ENCODE measurements at regions not wholly inside any gene's neighbourhood (a gene's known extent, or its start where the extent isn't known, plus 50 kb on each side); places are given as distances from the start of the nearest gene placed in this dataset.
"Not testable (repeated sequence)": the region's sequence is repeated elsewhere in the genome, so short reads cannot be mapped to it uniquely, and the experiment has no call there.

DNA sequence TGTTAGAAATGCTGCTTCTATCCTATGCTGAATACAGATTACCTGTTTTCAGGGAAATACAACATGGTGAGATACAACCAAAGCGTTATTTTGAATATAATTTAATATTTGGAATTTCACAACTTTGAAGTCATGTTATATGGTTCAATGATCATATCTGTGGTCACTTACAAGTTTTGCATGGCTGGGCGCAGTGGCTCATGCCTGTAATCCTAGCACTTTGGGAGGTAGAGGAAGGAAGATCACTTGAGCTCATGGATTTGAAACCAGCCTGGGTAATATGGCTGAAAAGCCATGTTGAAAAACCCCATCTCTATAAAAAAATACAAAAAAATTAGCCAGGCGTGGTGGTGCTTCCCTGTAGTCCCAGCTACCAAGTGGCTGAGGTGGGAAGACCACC lies 57.9 kb downstream of the DOP1B start:
- no peak overlapping the region for H3K27ac ChIP-seq
- TF ChIP-seq, protein P1, sequence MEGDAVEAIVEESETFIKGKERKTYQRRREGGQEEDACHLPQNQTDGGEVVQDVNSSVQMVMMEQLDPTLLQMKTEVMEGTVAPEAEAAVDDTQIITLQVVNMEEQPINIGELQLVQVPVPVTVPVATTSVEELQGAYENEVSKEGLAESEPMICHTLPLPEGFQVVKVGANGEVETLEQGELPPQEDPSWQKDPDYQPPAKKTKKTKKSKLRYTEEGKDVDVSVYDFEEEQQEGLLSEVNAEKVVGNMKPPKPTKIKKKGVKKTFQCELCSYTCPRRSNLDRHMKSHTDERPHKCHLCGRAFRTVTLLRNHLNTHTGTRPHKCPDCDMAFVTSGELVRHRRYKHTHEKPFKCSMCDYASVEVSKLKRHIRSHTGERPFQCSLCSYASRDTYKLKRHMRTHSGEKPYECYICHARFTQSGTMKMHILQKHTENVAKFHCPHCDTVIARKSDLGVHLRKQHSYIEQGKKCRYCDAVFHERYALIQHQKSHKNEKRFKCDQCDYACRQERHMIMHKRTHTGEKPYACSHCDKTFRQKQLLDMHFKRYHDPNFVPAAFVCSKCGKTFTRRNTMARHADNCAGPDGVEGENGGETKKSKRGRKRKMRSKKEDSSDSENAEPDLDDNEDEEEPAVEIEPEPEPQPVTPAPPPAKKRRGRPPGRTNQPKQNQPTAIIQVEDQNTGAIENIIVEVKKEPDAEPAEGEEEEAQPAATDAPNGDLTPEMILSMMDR (IDR thresholded peaks at IDR 0.05), result no peak
- TF ChIP-seq ZFX (IDR thresholded peaks at IDR 0.05; ENCODE audit: borderline replicate concordance), result no peak

DNA sequence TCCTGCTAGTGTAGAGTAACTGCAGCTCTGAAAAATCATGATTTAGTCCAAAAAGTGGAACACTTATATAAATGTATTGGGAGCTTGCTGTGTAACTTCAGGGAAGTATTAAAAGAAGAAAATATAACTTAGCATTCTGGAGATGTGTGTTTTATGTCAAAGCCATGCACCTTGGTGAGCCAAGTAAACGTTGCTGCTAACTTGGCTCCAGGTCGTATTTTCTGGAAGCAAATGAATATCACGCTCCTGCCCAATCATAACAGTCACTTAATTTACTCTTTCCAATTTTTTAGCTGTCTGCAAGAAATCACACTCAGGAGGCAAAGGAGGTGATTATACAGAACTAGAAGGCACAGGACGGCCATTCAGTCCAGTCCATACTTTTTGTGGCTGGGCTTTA lies 61.1 kb downstream of the DOP1B start:
- TF ChIP-seq, protein P1 (IDR thresholded peaks at IDR 0.05), result no peak
- TF ChIP-seq ZFX (IDR thresholded peaks at IDR 0.05; ENCODE audit: borderline replicate concordance), result no peak

DNA sequence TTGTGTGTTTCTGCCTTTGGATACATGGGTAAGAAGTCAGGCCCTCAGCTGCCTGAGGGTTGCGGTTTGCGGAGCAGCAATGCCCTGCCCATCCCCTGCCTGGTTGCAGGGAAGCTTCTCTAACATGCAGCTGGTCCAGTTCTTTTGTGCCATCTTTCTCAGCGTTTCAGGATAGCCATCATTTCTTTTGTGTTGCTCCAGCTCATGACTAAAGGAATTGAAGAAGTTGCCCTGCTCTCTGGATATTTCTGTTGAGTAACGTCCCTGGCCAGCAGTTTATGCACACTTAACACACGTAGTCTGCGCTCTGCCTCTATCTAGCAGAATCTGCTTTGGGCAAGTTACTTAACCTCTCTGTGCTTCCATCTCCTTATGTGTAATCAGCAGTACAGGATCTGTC lies 62.1 kb downstream of the DOP1B start:
- TF ChIP-seq, protein P1 (IDR thresholded peaks at IDR 0.05), result no peak
- TF ChIP-seq ZFX (IDR thresholded peaks at IDR 0.05; ENCODE audit: borderline replicate concordance), result no peak

More for the DNA sequence above, 61.1 kb downstream of the DOP1B start:
- H3K27ac ChIP-seq, result no peak overlapping the region

DNA sequence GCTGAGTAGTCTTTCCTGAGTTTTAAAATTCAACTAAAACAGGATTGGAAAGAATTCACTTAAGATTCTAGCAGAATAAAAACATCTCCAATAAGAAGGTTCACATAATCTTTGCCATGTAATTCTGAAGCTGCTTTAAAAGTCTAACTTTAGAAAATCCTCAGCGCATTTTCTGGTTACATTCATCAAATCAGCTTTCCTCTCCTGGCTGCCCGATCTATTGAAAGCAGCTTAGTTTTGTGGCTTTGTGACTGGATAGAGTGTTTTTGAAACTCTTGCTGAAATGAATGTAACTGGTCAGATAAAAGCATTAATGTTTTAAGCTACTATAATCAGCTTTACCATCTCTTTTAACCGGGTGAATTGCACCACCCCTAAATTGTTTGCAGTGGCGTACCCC lies 66.8 kb downstream of the DOP1B start:
- TF ChIP-seq, protein P1 (IDR thresholded peaks at IDR 0.05), result no peak
- H3K27ac ChIP-seq, result no peak overlapping the region

More for the DNA sequence above, 62.1 kb downstream of the DOP1B start:
- no peak overlapping the region for H3K27ac ChIP-seq

- no peak overlapping the region for H3K27ac ChIP-seq
- TF ChIP-seq, protein P1 (IDR thresholded peaks at IDR 0.05), result no peak
- TF ChIP-seq ZFX (IDR thresholded peaks at IDR 0.05; ENCODE audit: borderline replicate concordance), result no peak
Observed at GRCh38 chr21:36229181-36229580, 72.6 kb downstream of the DOP1B start.

DNA sequence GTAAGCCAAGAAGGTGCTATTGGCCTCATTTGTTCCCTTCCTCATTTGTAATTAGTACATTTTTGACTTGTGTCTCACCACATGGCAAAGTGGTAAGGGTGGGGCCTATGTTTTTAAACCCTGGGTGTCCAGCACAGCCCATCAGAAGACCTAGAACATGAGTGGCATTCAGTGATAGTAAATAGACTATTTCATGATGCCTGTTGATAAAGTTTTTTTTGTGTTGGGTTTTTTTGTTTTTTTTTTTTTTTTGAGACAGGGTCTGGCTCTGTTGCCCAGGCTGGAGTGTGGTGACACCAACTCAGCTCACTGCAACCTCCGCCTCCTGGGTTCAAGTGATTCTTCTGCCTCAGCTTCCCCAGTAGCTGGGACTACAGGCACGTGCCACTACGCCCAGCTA lies 74.8 kb downstream of the DOP1B start:
- not testable (repeated sequence) for H3K27ac ChIP-seq

GRCh38 chr21:36232641-36233040 lies 76.0 kb downstream of the DOP1B start:
- no peak for TF ChIP-seq ZFX (IDR thresholded peaks at IDR 0.05; ENCODE audit: borderline replicate concordance)
- TF ChIP-seq, protein P1 (IDR thresholded peaks at IDR 0.05), result no peak
- H3K27ac ChIP-seq, result no peak overlapping the region

DNA sequence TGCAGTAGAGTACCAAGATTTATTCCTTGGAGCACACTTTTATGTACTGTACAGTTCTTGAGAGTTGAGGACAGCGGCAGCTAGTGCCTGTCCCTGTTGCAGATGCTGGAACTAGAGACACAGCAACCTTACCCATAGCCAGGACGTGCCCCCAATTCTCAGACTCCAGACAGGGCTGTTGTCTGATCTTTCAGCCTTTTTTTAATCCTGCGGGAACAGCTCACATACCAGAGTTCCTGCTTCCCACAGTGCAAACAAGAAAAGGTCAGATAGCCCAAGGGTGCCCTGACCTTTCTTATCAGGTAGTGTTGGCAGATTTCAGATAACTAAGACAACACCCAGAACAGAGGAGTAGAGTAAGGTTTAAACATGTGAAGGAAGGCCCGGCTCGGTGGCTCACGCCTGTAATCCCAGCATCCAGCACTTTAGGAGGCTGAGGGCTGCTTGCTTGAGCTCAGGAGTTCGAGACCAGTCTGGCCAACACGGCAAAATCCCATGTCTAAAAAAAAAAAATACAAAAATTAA lies 78.5 kb downstream of the DOP1B start:
- TF ChIP-seq ZFX (IDR thresholded peaks at IDR 0.05; ENCODE audit: borderline replicate concordance), result no peak
- TF ChIP-seq, protein P1 (IDR thresholded peaks at IDR 0.05), result no peak
- peak overlapping the region; percentile 46 for H3K27ac ChIP-seq

Measured in 22Rv1 (cell line).